ENCODE measurements at regions not wholly inside any gene's neighbourhood (a gene's known extent, or its start where the extent isn't known, plus 50 kb on each side); places are given as distances from the start of the nearest gene placed in this dataset.

- no peak for TF ChIP-seq CTCF (conservative IDR thresholded peaks at IDR 0.05; ENCODE audit: low read depth, low read length)
- no peak for DNase-seq (ENCODE audit: low read depth)
- no peak overlapping the region for H3K4me3 ChIP-seq (ENCODE audit: low read depth, low read length)
Measured at GRCh38 chr20:60477958-60478357, 519.7 kb downstream of the CDH26 start.

GRCh38 chr20:60478533-60478932 lies 520.3 kb downstream of the CDH26 start:
- no peak for DNase-seq (ENCODE audit: low read depth)
- no peak for TF ChIP-seq CTCF (conservative IDR thresholded peaks at IDR 0.05; ENCODE audit: low read depth, low read length)
- no peak overlapping the region for H3K4me3 ChIP-seq (ENCODE audit: low read depth, low read length)

- no peak for DNase-seq (ENCODE audit: low read depth)
- H3K4me3 ChIP-seq (ENCODE audit: low read depth, low read length) = no peak overlapping the region
- TF ChIP-seq CTCF (conservative IDR thresholded peaks at IDR 0.05; ENCODE audit: low read depth, low read length) = no peak
Measured at GRCh38 chr20:60480950-60481742, 522.9 kb downstream of the CDH26 start.

GRCh38 chr20:60481743-60482133 lies 523.5 kb downstream of the CDH26 start:
- no peak overlapping the region for H3K4me3 ChIP-seq (ENCODE audit: low read depth, low read length)
- no peak for DNase-seq (ENCODE audit: low read depth)
- no peak for TF ChIP-seq CTCF (conservative IDR thresholded peaks at IDR 0.05; ENCODE audit: low read depth, low read length)

GRCh38 chr20:60482221-60483008 lies 524.2 kb downstream of the CDH26 start:
- H3K4me3 ChIP-seq (ENCODE audit: low read depth, low read length) = no peak overlapping the region
- DNase-seq (ENCODE audit: low read depth) = no peak
- TF ChIP-seq CTCF (conservative IDR thresholded peaks at IDR 0.05; ENCODE audit: low read depth, low read length) = no peak

- no peak for TF ChIP-seq CTCF (conservative IDR thresholded peaks at IDR 0.05; ENCODE audit: low read depth, low read length)
- DNase-seq (ENCODE audit: low read depth) = no peak
Measured at GRCh38 chr20:60483371-60483770, 525.1 kb downstream of the CDH26 start.

More at GRCh38 chr20:60483371-60483770, 525.1 kb downstream of the CDH26 start:
- H3K4me3 ChIP-seq (ENCODE audit: low read depth, low read length) = no peak overlapping the region

Measured in choroid plexus epithelial cell (primary cell).